Heart left ventricle (tissue), 16 donors: ENCODE measurements at regions not wholly inside any gene's neighbourhood (a gene's known extent, or its start where the extent isn't known, plus 50 kb on each side); places are given as distances from the start of the nearest gene placed in this dataset.

Source experiments
- ATAC-seq, 4 donors: fragments of 200-7000 bp; cut with Tn5 transposase; one replicate each; pipeline ENCODE4 v1.9.1; 2020 to 2022; ENCODE audit warnings: moderate library complexity in 4 of 4, mild to moderate bottlenecking in 3 of 4, moderate number of reproducible peaks in 1 of 4
- DNase-seq, 5 donors: peaks; one replicate each; pipeline ENCODE4 v3.0.0-alpha.2; 2020
- H3K27ac ChIP-seq, 12 donors: fragments of 200-600 bp; sonication (generic) in 4 of 12; one replicate each; pipeline versions ENCODE4 v1.5.0 to v1.8.0; 2016 to 2022; ENCODE audit warnings: mild to moderate bottlenecking in 2 of 12
- H3K27me3 ChIP-seq, 9 donors: fragments of 200-600 bp; sonication (generic) in 2 of 9; one replicate each; pipeline versions ENCODE4 v1.5.1 to v1.8.0; 2016 to 2022; ENCODE audit warnings: mild to moderate bottlenecking in 3 of 9
- H3K36me3 ChIP-seq, 9 donors: fragments of 200-600 bp; sonication (generic) in 2 of 9; one replicate each; pipeline versions ENCODE4 v1.5.0 to v1.8.0; 2018 to 2022; ENCODE audit warnings: mild to moderate bottlenecking in 2 of 9
- H3K4me1 ChIP-seq, 12 donors: fragments of 200-600 bp; sonication (generic) in 4 of 12; one replicate each; pipeline versions ENCODE4 v1.5.0 to v1.8.0; 2016 to 2022; ENCODE audit warnings: mild to moderate bottlenecking in 3 of 12
- H3K4me3 ChIP-seq, 12 donors: fragments of 200-600 bp; sonication (generic) in 4 of 12; one replicate each; pipeline versions ENCODE4 v1.5.0 to v1.8.0; 2017 to 2022; ENCODE audit warnings: mild to moderate bottlenecking in 9 of 12, moderate library complexity in 4 of 12
- H3K9me3 ChIP-seq, 12 donors: fragments of 200-600 bp; sonication (generic) in 4 of 12; one replicate each; pipeline versions ENCODE4 v1.5.0 to v1.8.0; 2016 to 2022; ENCODE audit warnings: mild to moderate bottlenecking in 1 of 12
- CTCF ChIP-seq, 12 donors: fragments of 200-600 bp; sonication (generic) in 4 of 12; IDR thresholded peaks; one replicate each; pipeline versions ENCODE4 v1.5.0 to v1.8.0; 2018 to 2022; ENCODE audit warnings: antibody characterized with exemption in 12 of 12, mild to moderate bottlenecking in 5 of 12
- POLR2A ChIP-seq, 2 donors: fragments of 450-650 bp; IDR thresholded peaks; one replicate each; pipeline ENCODE4 v1.6.1; 2017; ENCODE audit warnings: antibody characterized with exemption in 2 of 2, mild to moderate bottlenecking in 2 of 2, moderate library complexity in 2 of 2
- WGBS, 4 donors: extraction: QIAGEN DNeasy Blood & Tissue Kit in 2 of 4; methylation state at CpG; one replicate each; pipeline versions ENCODE4 v1.1.5 to v1.1.7; 2013 to 2018; 5-methylcytosine and 5-hydroxymethylcytosine counted together
- intact Hi-C, 10 donors: fragments of 100-400 bp; cut with DNase I; formaldehyde crosslinking; loops; one replicate each; pipeline versions ENCODE4 v1.11.1 to v1.14.2; 2022
- donor health status: ischemic (EF 13 %, LVEDD 7.1; RV severe dilation, severe dysfunction).
- donor health status: healthy with polysubstance abuse.
- donor health status: DM: no; HTN: yes; CAD: no.
- donor health status: DM: no; HTN: no; CAD: no.
- donor health status: ischemic (EF 25% LVEDD 6.9; RV normal size, moderate dysfunction).
- donor health status: ischemic (EF 25% LVEDD 5.7; RV mildly dilated, moderate dysfunction).
- donor health status: healthy.
- donor health status: DM: yes; HTN: yes; CAD: no.
- donor health status: ischemic (EF 35%, LVEDD 5.7; RV mildly dilated, moderate dysfunction).
- donor health status: nonischemic (EF 11% LVEDD 7.7; RV severe dilation, severe dysfunction).
- donor health status: DM: yes; HTN: yes; CAD: no.
- donor health status: PGD.
- donor health status: ischemic (EF 29% LVEDD 5.4; RV normal size, mild dysfunction).
- donor health status: nonischemic (EF 23%, LVEDD 6.1; RV moderate dilation, normal function).

GRCh38 chr2:126425943-126426342 is 230.0 kb upstream of the GYPC start:
- TF ChIP-seq CTCF (IDR thresholded peaks at IDR 0.05) (no peak), POLR2A (IDR thresholded peaks at IDR 0.05) (no peak)
- Histone ChIP-seq H3K4me3 (no peak overlapping the region), H3K4me1 (no peaks in the 10 kb centered on the region), H3K9me3 (peaks cover 0 to 14% (median 0%) of the 10 kb centered on the region in 12 donors), H3K27ac (no peak overlapping the region), H3K27me3 (no peaks in the 10 kb centered on the region), H3K36me3 (no peaks in the 10 kb centered on the region)
- 78 to 90% (median 86%) methylated on average over 1 of the region's 1 CpG for WGBS, 4 donors
- intact Hi-C loops = no loop called here
- DNase-seq (no peak), ATAC-seq (no peak)

DNA sequence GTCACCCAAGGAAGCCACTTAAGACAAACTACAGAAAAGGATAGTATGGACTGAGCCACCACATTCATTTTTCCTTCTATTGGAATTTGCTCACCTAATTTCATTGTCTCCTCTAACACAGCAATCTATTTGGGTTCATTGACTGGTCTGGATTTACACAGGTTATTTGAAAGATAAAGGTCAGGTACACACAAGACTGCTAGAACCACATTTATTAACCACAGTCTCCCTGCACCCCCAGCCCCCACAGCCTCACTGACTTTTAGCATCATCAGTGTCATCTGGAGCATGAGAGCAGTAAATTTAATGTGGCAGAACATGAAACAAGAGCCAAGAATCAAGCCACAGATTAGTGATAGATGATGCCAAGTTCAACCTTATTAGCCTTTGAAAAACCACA is 226.9 kb upstream of the GYPC start:
- DNase-seq (no peak), ATAC-seq (no peak)
- Histone ChIP-seq H3K27ac (no peak overlapping the region), H3K4me1 (no peaks in the 10 kb centered on the region), H3K27me3 (no peaks in the 10 kb centered on the region), H3K9me3 (no peaks in the 10 kb centered on the region), H3K4me3 (no peak overlapping the region), H3K36me3 (no peaks in the 10 kb centered on the region)
- TF ChIP-seq POLR2A (IDR thresholded peaks at IDR 0.05) (no peak), CTCF (IDR thresholded peaks at IDR 0.05) (no peak)
- intact Hi-C loops = no loop called here

DNA sequence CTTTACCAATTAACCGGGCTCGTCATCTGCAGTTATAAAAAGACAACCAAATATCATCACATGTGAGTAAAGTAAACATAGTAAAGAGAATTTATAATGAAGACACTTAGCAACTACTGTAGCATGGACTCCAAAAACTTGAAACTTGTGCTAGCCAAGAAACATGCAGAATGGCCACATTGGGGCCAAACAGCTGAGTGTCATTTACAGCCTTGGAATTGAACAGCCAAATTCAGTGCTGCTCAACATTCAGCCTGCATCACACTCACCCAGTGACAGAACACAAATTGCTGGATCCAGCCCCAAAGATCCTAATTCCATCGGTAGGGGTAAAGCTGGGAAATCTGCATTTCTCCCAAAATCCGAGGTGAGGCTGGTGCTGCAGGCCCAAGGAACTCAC is 224.8 kb upstream of the GYPC start:
- Histone ChIP-seq H3K4me1 (no peaks in the 10 kb centered on the region), H3K9me3 (no peaks in the 10 kb centered on the region), H3K27ac (no peak overlapping the region), H3K4me3 (no peak overlapping the region), H3K36me3 (no peaks in the 10 kb centered on the region), H3K27me3 (no peaks in the 10 kb centered on the region)
- TF ChIP-seq CTCF (IDR thresholded peaks at IDR 0.05) = no peak
- TF ChIP-seq POLR2A (IDR thresholded peaks at IDR 0.05) = no peak
- intact Hi-C loops = no loop called here
- WGBS, 4 donors = 89 to 95% (median 91%) methylated on average over 4 of the region's 4 CpGs
- no peak for ATAC-seq
- no peak for DNase-seq

GRCh38 chr2:126436411-126436810 is 219.5 kb upstream of the GYPC start:
- no peaks in the 10 kb centered on the region for H3K27me3 ChIP-seq
- no peaks in the 10 kb centered on the region for H3K36me3 ChIP-seq
- no peaks in the 10 kb centered on the region for H3K9me3 ChIP-seq
- intact Hi-C loops = no loop called here
- 39 to 48% (median 48%) methylated on average over 1 of the region's 1 CpG for WGBS, 4 donors
- TF ChIP-seq CTCF (IDR thresholded peaks at IDR 0.05) = no peak
- TF ChIP-seq POLR2A (IDR thresholded peaks at IDR 0.05) = no peak
- H3K4me1 ChIP-seq = no peaks in the 10 kb centered on the region
- ATAC-seq = no peak
- H3K4me3 ChIP-seq = no peak overlapping the region
- H3K27ac ChIP-seq = no peak overlapping the region
- no peak for DNase-seq
